ENCODE measurements at regions not wholly inside any gene's neighbourhood (a gene's known extent, or its start where the extent isn't known, plus 50 kb on each side); places are given as distances from the start of the nearest gene placed in this dataset.
A peak's percentile ranks its signal among the peaks of the same experiment; 100 is the strongest.
"Not testable (repeated sequence)": the region's sequence is repeated elsewhere in the genome, so short reads cannot be mapped to it uniquely, and the experiment has no call there.

DNA sequence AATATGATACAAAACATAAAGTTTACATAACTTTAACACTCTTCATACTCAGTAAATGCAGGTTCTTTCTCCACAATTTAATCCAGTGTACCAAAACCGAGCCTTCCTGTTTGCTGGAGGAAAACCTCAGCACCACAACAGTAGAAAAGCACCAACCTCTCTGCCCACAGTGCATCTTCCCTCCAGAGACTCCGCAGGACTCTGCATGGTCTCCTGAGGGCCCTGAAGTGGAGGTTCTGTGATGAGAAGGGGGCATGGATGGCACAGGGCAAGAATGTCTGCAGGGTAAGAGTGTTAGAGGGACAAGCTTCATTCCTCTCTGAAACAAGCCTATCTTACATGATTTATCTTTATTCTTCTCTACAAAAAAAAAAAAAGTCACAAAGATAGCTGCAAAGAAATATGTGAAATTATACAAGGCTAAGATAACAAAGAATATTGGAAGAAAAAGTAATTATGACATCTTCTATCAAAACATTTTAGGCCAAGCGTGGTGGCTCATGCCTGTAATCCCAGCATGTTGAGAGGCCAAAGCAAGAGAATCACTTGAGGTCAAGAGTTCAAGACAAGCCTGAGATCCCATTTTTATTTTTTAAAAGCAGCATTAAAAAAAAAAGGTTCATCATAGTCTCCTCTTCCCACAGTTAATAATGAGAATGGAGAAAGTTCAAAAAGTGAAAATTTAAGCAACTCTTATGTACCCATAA lies 102.0 kb downstream of the VPREB1 start:
- no peak for DNase-seq (ENCODE audit: low read depth in 2 of 2)

DNA sequence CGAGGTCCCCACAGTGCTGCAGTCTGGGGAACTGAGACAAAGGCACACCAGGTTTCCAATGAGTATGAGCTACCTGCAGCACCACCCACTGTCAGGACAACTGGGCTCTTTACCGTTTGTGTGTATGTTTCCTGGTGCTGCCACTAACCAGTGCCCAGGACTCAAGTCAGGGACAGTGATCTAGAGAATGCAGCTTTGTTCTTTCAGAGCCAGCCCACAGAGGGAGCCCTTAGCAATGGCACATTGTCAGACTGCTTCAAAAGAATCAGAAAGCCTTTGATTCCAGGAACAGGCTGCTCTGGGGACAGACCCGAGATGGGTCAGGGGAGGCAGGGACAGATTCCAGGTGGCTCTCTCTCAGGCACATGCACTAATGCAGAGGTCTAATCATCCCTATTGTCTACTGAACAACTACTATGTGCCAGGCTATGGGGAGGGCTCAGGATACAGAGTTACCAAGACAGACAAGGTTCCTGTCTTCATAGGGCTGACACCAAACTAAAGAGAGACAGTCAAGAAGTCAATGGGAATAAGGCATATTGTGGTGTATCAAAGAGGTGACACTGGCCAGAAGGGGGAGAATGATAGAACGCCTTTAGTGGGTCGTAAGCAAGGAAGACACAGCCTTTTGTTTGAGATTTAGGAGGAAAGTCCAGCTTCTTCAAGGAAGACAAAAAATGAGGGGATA lies 103.7 kb downstream of the VPREB1 start:
- no peak for DNase-seq (ENCODE audit: low read depth in 2 of 2)

DNA sequence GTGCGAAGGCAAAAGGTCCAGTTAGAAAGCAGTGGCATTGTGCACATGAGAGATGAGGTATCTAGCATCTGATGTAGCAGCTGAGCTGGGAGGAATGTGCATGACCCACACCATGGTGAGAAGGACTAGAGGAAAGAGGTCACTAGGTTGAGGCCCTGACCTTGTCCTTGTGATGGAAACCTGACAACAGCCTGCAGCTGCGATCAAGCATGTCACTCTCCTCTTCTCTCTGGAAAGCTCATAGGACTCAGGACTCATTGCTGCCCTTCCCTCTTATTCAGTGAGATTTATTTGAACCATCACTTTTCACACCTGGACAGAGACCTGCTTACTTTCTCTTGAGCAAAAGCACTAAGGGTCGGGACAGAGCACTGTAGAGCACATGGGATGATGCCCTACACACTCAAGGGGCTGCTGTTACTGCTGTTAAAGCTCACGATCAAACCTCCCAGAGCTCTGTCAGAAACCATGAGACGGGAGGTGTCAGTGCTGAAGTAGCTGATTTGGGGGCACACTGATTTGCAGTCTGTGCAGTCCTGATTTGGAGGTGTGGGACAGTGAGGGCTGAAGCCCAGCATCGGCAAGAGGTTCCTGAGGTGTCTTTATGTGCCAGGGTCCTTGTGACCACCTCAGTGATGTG lies 104.3 kb downstream of the VPREB1 start:
- DNase-seq (ENCODE audit: low read depth in 2 of 2) = no peak

DNA sequence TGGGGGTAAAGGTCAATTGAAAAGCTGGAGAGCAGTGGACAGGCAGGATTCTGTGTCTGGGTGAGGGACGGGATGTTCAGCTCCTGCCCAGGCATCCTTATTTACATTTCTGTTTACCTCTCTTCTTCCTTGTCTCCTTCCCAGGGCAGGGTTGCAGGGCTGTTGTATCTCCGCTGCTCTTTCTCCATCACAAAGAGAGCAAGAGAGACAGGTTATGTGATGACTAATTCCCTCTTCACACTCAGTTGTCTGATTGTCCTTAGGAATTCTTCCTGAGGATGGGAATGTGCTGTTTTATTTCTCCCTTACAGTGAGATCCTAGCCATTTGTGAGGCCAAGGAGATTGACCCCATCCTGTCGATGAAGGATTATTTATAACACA lies 104.9 kb downstream of the VPREB1 start:
- no peak for DNase-seq (ENCODE audit: low read depth in 2 of 2)

DNA sequence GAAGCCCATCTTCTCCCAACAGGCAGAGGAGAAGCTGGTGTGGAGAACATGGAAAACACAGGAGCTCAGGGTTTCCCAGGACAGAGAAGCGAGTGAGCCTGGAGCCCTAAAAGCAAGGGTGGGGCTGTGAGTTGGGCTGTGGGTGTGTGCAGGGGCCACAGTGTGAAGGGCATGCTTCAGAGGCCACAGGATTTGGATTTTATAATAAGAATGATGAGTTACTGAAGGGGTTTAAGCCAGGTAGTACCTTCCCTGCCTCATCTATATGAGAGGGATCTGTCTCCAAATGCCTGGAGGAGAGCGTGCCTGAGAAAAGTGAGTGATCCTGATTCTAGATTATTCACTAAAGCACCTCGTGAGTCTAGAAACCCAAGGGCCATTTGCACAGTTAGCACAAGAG lies 106.8 kb downstream of the VPREB1 start:
- DNase-seq (ENCODE audit: low read depth in 2 of 2) = no peak

DNA sequence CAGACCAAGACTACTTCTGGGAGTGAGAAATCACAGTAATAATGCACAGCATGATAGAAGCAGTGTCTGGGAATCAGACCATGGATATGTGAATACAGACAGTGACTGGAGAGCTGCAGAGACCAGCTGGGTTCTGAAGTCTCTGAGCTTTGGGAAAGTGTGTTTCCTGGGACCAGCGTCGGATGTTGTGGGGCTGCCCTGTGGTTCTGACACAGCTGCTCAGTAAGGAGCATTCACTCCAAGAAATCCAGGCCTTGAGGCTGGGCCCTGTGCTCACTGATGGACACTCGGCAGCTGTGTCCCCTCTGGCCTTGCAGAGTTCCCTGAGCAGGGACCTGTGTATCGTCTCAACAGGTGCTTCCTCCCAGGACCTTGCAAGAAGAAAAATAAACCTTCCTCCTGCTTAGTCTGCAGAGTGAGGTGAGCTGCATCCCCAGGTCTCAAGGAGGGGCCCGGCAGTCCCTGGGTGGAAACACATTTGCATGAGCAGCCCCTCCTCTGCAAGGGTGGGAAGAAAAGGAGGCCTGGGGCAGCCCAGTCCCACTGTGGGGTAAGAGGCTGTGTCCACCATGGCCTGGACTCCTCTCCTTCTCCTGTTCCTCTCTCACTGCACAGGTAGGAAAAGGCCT lies 107.9 kb downstream of the VPREB1 start:
- no peak for DNase-seq (ENCODE audit: low read depth in 2 of 2)

DNA sequence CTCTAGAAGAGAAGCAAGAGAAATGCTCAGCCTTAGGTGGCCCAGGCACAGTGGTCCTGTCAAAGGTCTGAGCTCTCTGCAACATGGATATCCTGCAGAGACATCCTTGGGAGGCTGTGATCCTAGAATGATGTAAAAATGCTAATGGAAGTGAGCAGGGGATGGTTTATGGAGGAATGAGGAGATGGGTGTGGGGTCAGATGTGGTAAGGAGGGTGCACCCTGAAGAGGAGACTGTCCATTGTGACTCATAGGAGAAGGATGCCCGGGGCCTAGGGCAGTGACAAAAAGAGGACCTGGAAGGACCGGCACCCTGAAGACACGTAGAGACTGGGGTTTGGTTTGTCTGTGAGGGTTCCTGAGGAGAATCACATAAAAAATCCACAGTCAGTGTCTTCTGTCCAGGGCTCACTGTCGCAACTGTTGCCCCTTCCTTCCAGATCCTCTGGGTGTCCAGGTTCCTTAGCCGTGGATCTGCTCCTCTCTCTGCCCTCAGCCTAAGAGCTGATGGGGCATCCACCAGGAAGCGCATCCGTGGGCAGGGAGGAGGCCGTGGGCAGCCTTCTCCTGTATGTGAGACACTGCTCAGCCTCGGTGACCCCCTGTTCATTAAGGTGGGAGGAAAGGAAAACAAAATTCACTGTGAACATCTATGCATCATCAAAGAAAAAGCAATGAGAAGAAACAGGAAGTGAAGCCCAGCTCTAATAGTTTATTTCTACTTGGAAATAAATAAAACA lies 110.7 kb downstream of the VPREB1 start:
- no peak for DNase-seq (ENCODE audit: low read depth in 2 of 2)

DNA sequence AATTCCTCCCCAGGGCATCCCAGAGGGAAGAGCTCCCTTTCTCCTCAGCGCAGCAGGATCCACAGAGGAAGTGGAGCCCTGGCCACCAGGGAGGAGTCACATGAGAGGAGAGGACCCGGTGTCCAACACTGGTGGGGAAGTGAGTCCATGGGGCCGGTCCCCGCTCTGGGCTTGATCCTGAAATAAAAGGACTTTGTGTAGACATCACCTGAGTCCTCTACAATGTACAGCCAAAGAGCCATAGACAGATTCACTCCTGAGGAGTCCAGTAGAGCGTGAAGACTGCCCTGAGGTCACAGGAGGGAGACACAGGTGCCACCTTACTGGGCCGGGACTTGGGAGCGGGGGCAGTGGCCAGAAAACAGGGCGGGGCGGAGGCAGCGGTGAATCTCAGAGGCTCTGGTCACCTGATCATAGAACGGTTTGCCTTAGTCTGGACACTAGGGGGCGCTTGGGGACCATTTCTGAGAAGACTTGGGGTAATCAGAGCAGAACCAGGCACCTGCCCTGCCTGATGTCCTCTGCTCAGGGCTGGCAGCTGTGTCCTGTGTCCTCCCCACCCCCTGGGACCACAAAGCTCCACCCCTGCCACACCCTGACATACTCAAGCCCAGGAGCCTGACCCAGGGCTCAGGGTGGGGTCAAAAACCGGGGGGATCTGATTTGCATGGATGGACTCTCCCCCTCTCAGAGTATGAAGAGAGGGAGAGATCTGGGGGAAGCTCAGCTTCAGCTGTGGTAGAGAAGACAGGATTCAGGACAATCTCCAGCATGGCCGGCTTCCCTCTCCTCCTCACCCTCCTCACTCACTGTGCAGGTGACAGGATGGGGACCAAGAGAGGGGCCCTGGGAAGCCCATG lies 112.7 kb downstream of the VPREB1 start:
- peak; percentile 60 to 63 for DNase-seq (ENCODE audit: low read depth in 2 of 2)

DNA sequence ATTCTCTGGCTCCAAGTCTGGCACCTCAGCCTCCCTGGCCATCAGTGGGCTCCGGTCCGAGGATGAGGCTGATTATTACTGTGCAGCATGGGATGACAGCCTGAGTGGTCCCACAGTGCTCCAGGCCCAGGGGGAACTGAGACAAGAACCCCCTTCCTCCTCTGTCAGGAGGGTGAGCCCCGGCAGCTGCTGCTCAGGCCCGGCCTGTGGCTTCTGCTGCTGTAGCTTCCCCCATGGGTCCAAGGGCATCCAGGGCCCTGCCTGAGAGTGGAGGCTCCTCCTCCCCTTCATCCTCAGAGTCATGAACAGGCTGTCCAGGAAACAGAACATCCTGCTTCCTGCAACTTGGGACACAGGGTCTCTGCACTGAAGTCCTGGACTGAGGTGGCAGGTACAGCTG lies 113.6 kb downstream of the VPREB1 start:
- DNase-seq (ENCODE audit: low read depth in 2 of 2) = no peak

DNA sequence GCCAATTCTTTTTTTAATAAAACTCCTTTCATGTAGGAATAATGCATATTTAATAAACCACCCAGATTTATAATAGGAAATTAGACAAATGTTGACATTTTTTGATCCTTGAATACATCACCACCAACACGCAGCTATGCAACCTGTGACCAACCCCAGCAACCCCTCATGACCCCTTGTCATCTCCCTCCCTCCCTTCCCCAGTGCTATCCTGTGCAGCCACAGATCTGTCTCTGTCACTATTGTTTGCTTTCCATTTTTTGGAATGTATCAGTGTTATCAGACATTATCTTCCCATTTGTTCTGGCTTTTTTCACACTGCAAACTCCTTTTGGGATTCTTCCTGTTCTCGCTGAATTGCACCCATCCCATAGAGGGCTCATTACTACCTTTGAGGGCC lies 114.1 kb downstream of the VPREB1 start:
- DNase-seq (ENCODE audit: low read depth in 2 of 2) = no peak

DNA sequence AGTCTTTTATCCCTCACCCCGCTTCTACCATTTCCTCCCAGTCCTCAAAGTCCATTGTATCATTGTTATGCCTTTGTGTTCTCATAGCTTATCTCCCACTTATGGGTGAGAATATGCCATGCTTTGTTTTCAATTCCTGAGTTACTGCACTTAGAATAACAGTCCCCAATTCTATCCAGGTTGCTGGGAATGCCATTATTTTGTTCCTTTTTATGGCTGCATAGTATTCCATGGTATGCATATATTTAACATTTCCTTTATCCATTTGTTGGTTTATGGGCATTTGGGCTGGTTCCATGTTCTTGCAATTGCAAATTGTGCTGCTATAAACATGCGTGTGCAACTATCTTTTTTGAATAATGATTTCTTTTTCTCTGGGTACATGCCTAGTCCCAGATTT lies 114.9 kb downstream of the VPREB1 start:
- DNase-seq (ENCODE audit: low read depth in 2 of 2) = no peak

DNA sequence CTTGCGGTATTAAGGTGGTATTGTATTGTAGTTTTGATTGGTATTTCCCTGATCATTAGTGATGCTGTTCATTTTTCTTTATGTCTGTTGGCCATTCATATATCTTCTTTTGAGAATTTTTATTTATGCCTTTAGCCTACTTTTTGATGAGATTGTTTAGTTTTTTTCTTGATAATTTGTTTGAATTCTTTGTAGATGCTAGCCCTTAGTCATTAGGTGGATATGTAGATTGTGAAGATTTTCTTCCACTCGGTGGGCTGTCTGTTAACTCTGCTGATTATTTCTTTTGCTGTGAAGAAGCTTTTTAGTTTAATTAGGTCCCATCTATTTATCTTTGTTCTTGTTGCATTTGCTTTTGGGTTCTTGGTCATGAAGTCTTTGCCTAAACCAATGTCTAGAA lies 115.4 kb downstream of the VPREB1 start:
- DNase-seq (ENCODE audit: low read depth in 2 of 2) = no peak

DNA sequence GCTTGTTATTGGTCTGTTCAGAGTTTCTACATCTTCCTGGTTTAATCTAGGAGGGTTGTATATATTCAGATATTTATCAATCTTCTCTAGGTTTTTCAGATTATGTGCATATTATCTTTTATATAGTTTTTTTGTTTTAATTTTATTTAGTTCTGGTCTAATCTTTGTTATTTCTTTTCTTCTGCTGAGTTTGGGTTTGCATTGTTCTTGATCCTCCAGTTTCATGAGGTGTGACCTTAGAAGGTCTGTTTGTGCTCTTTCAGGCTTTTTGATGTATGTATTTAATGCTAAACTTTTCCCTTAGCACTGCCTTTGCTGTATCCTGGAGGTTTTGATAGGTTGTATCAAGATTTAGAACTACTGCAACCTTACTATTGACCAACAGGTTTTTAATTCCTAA lies 117.7 kb downstream of the VPREB1 start:
- no peak for DNase-seq (ENCODE audit: low read depth in 2 of 2)

DNA sequence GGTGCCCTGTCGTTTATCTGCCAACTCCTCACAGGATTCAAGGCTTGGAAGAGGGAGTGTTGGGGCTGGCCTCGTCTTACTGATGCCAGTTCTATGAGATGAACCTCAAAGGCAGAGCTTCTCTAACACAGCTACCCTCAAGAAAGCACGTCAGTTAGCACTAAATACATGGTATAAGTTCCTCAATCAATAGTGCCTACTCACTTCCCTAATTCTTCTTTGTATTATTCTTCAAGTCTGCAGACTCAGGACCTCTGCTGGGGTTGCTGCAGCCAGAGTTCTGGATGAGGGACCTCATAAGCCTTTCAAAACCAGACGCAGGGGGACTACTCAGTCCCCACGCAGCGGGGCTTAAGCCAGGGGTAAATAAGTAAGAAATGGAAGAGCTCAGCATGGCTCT lies 118.3 kb downstream of the VPREB1 start:
- no peak for DNase-seq (ENCODE audit: low read depth in 2 of 2)

DNA sequence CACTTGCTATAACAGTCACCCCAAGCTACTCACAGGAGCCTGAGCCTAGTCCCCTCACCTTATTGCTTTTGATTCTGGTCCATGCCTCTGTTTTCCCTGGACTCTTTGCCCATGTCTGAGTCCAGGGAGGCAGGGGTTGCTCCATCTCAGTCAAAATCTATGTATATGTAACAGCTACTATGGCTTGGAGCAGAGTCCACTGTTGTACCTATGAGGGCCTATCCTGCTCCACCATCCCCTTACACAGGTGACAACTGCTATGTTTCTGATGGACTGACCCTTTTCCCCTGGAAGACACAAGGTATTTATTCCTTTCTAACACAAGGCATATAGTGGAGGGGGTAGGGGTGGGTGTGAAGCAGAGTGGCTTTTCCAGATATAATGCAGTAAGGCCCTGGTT lies 119.6 kb downstream of the VPREB1 start:
- DNase-seq (ENCODE audit: low read depth in 2 of 2) = no peak

DNA sequence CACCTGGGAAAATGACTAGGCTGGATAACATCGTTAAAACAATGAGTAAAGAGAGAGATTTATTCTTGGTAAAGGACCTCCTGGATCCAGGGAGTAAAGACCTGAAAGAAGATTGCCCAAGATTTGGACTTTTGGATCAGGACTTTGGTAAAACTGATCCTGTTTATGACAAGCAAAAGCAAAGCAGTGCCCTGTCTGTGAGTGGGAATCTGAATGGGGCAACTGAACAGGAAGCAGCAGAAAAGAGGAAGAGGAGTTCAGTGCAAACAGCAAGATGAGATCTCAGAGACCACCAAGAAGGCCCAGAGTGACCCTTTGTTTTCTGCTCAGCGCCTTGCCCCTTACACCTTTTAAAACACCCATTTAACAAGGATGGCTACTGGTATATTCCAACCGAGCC lies 122.0 kb downstream of the VPREB1 start:
- DNase-seq (ENCODE audit: low read depth in 2 of 2) = no peak

DNA sequence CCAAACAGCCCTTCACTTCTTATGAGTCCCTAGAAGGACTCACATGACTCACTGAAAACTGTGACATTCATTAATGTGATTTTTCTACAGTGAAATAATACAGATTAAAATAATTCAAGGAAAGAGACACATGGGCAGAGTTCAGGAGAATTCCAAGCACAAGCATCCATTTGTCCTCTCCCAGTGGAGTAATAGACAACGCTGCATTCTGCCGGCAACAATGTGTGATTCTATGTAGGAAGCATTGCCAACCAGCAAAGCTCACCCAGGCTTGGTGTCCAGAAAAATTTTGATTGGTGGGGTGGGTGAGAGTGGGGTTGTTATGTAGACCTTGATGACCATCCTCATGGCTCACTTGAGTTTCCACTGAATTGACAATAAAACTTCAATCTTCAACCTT lies 123.9 kb downstream of the VPREB1 start:
- no peak for DNase-seq (ENCODE audit: low read depth in 2 of 2)

DNA sequence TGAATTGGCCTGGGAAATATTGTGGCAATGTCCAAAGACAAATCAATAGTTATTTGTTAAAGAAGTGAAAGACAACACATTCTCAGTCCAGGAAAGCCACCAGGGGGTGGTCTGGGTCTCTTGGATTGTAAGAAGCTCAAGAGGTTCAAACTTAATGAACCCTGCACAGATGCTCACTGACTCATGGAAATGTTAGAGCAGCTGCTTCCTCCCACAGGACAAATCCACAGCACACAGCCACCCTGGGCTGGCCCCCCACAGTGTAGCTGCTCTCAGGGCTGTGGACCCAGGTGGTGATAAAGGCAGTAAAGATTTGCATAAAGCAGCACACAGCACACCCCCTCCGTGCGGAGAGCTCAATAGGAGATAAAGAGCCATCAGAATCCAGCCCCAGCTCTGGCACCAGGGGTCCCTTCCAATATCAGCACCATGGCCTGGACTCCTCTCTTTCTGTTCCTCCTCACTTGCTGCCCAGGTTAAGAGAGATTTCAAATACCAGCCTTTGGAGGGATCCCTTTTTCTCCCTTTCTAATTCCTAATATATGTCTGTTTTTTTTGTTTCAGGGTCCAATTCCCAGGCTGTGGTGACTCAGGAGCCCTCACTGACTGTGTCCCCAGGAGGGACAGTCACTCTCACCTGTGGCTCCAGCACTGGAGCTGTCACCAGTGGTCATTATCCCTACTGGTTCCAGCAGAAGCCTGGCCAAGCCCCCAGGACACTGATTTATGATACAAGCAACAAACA lies 124.8 kb downstream of the VPREB1 start:
- DNase-seq (ENCODE audit: low read depth in 2 of 2) = not testable (repeated sequence)

DNA sequence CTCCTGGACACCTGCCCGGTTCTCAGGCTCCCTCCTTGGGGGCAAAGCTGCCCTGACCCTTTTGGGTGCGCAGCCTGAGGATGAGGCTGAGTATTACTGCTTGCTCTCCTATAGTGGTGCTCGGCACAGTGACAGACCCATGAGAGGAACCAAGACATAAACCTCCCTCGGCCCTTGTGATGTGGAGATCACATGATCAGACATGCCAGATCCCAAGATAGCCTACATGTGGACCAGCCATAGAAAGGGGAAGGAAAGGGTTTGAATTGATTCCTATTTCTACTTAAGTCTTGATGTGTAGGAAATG lies 125.3 kb downstream of the VPREB1 start:
- DNase-seq (ENCODE audit: low read depth in 2 of 2) = no peak

DNA sequence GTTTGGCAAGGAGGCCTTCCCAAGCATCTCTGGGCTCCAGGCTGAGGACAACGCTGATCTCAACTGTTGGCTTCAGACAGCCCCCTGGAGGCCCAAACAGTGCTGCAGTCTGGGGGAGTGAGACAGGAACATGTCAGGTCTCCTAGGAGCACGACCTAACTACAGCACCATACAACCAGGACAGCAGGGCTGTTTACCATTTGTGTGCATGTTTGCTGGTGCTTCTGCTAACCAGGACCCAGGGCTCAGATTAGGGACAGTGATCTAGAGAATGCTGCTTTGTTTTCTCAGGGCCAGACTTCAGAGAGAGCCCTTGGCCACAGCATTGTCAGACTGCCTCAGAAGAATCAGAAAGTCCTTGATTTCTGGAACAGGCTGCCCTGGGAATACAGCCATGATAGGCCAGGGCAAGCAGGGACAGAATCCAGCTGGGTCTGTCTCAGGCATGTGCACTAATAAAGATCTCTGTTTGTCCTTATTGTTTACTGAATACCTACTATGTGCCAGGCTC lies 126.5 kb downstream of the VPREB1 start:
- no peak for DNase-seq (ENCODE audit: low read depth in 2 of 2)

Measured in stimulated activated CD8-positive, alpha-beta memory T cell treated with anti-CD3 and anti-CD28 coated beads, Interleukin-15, amount 100 ng/mL, for 48 hours (primary cell).